HG03196 (cell line): ENCODE measurements at regions not wholly inside any gene's neighbourhood (a gene's known extent, or its start where the extent isn't known, plus 50 kb on each side); places are given as distances from the start of the nearest gene placed in this dataset.
"Not testable (repeated sequence)": the region's sequence is repeated elsewhere in the genome, so short reads cannot be mapped to it uniquely, and the experiment has no call there.

Experiments
- ATAC-seq: cut with Tn5 transposase; IDR thresholded peaks from one replicate; pipeline ENCODE4 v1.9.1; 2021; ENCODE audit not compliant: unreplicated experiment

DNA sequence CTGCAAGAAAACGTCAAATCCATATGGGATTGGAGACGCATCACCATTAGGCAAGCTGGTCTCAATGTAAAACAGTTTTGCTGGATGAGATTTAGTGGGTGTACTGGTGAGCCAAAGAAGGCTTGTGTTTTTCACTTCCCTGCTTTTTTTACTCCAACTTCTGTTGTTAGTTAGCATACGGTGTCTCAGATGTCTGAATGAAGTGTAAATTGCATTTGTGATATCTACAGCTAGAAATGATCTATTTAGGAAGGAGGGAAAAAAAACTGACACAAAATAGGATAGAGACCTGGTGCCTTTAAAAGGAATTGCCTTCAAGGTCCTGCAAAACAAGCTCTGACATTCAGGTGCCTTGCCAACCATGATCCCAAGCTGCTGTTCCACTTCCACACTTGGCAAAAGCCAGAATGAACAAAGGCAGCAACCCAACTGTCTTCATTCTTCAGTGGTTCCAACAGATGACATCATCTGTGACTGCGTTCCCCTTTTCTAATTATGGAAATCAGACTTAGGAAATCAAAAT is 104.2 kb upstream of the RAI14 start:
- ATAC-seq = no peak

DNA sequence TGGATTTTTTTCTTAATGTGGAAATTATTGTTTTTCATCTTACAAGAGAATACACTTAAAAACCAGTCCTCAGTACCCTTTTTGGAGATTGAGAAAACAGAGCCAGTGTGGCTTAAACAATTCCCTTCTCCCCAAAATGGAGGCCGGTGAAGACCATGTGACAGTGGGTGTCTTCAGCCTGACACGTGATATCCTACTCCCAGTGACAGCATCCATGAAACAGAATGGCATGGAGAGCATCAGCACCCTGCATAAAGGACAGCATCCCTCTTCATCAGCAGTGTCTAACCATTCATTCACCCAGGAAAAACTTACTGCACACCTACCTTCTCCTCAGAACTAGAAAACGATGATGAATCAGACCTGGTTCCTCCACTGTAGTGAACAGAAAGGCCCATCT is 103.4 kb upstream of the RAI14 start:
- ATAC-seq = no peak

DNA sequence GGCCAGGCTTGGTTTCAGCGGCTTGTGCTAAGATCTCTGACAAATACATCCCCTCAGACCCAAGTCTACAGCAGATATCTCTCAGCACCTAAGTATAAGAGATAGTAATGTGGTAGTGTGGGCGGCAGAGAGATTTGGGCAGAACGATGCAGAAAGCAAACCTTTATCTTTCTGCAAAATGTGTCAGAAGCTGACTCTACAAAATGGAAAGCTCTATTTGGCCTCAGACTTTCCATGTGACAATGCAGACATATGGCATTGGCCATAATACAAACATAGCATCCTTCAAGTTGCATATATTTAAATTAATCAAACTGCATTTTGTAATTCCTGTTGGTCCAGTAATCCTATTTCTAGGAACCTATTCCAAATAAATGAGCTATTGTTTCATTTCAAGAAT is 102.5 kb upstream of the RAI14 start:
- no peak for ATAC-seq

DNA sequence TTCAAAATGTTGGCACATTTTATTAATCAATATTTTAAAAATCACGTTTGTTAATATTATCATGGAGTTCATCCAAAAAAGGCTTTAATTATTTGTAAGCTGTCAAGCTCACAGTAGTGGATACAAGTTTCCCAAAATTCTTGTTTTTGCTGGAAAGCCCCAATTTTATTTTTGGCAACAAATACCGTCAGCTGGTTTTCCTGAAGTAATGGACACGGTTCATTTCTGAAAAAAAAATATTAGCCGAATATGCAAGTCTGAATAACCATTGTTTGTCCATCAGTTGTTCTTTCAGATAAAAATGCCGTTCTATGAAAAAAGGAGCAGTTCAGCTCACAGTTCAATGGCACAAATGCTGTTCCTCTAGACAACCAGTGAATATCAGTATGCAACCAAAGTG is 101.5 kb upstream of the RAI14 start:
- no peak for ATAC-seq

DNA sequence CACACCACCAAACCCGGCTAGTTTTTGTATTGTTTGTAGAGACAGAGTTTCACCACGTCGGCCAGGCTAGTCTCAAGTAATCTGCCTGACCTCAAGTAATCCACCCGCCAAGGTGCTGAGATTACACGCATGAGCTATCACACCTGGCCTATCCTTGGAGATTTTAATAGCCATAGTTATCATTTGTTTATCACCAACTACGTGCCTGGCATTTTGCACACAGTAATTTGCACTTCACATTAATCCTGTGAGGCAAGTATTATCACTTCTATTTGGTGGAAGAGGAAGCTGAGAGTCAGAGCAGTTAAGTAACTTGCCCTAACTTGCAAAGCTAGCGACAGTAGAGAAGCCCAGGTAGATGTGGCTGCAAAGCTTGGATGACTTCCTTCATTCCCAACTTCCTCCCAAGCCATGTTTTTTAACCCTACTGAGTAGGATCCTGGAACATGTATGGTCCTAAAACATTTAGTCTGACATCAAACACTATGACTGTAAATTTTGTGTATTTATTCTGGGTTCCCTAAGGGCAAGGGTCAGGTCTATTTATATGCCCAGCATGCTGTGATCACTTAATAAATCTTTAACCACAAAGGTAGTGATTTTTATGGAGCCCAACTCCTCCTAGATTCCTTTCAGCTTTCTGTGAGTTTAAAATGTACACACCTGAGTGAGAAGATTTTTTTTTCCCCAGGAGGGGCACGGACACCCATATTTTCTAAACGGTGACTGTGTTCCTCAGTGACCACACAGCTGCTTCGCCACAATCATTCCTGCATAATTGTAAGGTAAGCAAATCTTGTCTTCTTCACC is 100.2 kb upstream of the RAI14 start:
- no peak for ATAC-seq

DNA sequence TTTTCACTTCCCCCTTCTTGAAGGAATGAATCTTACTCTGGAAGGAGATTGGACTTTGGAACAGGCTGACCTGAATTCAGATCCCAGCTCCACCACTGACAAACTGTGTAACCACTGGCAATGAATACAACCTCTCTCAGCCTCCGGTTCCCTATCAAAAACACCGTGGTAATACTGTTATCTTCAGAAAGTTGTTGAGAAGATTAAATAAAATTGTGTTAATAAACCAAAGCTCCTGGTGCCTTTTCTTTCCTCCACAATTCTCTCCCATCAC is 99.7 kb upstream of the RAI14 start:
- no peak for ATAC-seq

DNA sequence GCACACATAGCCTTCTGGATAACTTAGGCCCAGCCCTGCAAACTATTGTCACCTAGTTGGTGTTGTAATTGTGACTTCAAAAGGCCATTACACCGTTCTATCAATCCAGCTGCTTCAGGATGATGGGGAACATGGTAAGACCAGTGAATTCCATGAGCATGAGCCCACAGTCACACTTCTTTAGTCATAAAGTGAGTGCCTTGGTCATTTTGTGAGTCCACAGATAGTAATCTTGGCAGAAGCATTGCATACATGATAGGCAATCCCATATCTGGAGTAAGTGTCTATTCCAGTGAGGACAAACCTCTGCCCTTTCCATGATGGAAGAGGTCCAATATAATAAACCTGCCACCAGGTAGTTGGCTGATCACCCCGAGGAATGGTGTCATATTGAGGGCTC is 94.5 kb upstream of the RAI14 start:
- not testable (repeated sequence) for ATAC-seq

DNA sequence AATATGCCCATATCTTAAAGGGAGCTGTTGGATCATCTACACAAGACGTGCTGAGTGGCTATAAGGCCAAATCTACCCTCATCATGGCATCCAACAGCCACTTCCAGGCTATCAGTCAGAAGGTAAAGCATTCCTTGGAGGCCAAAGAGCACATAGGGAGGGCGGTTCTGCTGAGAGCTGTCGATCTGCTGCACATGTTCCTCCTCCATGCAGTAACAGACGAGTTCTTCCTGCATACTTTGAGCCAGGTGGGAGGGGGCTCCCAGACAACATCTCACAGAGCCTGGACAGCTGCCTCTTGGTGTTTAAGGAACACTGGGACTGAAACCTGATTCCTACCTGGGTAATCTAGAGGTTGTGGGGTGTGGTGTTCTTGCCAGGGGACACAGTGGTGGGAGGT is 93.3 kb upstream of the RAI14 start:
- no peak for ATAC-seq

DNA sequence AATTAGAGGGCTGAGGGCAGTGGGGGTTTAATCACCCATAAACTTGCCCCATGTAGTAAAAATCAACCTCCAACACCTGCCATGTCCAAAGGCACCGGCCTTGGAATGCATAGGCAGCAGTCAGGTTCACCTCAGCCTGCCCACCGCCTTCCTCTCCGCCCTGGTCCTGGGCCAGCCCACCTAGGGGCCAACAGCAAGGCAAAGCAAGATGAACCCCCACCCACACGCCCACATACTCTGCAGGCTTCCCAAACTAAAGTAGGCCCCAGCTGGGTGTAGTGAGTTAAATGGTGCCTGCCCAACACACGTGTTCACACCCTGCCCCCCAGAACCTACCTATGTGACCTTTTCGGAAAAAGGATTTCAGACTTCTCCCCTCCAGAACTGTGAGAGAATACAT is 92.9 kb upstream of the RAI14 start:
- no peak for ATAC-seq

DNA sequence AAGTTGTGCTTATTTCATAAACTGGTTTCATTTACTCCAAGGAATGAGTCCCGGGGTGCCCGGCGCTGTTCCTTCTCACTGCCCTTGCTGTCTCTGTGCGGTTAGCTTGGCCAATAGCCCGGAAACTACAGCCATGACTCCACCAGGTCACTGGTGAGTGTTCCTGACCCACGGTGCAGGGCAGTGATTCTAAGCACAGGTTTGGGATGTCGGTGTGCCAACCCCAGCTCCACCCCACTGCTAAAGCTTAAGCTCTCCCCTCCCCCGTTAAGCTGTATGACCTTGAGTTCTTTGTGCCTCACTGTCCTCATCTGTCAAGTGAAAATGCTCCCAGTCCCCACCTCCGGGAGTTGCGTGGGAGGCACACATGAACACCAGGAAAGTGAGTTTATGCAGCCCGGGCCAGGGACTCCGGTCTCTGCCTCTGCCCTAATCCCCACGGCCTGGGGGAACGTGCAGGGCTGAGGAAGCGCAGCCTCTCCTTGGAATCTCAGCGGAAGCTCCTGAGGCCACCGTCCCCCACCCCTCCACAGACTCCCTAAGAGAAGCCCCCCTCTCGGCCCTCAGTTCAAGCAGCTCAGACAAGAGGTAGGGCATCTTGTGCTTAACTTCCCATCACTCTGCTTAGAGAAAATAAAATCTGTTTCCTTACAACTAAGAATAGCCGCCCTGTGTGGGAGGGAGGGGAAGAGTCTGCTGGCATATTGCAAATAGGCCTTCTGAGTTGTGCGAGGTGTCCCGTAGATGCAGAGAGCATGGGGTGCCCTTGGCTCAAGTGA is 92.0 kb upstream of the RAI14 start:
- no peak for ATAC-seq

DNA sequence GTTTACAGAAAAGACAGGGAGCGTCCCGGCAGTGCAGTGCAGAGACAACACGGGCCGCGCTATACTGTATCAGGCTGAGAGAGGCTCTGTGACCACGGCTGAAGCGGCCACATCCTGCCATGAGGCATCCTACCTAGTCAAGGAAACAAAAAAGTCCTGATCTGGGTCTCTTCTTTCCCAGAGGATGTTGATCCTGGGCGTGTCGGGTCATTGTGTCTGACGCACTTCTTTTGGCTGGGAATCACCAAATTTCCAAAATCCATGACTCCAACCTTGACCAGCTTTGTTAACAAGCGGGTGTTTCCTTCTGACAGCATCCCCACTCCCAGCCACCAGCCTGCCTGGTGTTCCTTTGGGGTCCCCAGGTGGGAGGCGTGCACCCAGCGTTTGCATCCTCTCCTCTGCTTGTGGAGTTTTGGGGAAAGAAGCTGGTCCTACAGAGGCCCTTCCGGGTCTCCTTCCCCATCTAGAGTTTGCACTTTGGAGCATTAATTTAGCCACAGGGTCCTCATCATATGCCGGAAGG is 91.4 kb upstream of the RAI14 start:
- ATAC-seq = no peak

DNA sequence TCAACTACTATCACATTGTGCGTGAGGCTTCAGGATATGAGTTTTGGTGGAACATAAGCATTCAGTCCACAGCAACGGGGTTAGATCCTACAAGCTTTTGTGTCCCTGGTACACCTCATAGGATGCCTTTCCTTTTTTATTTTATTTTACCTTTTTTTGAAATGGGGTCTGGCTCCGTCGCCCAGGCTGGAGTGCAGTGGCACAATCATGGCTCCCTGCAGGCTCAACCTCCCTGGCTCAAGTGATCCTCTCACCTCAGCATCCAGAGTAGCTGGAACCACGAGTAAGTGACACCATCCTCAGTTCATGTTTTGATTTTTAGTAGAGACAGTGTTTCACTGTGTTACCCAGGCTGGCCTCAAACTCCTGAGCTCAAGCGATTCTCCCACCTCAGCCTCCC is 86.0 kb upstream of the RAI14 start:
- ATAC-seq = no peak

DNA sequence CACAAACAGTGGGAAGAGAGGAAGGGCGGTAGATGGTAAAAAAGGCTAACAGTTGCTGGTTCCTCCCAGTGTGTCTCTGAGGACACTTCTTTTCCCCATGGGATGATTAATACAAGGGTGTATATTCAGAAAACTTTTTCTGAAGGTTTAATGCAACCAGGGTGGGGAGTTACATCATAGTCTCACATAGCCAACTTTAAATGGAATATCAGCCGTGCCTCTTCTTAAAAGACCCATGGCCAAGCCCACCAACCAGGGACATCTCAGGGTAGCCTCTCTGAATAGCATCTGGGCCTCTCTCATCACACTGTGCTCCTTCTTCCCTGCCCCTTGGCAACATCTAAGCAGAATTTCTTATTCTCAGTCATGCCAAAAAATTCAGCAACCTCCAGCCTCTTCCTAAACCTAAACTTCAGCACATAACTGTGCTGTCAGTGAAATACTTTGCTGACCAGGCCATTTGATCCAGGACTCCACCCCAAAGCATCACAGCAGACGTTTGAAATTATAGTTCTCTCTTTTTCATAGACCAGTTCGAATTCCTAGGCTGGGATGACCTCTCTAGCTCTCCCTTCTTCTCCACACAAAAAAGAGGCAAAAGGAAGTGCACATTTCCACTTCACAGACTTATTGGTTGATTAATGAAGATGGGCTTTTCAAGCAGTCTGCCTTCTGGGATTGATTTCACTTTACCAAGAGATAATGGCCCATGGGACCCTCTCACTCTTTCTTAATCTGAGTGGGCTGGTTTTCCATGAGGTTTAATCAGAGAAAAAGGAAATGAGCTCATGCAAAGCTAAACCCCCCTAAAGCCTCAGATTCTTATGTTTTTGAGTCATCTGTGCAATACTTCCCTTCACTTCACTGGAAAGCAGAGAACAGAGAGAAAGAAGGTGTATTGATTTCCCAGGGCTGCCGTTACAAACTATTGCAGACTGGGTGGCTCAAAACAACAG is 85.1 kb upstream of the RAI14 start:
- ATAC-seq = no peak

DNA sequence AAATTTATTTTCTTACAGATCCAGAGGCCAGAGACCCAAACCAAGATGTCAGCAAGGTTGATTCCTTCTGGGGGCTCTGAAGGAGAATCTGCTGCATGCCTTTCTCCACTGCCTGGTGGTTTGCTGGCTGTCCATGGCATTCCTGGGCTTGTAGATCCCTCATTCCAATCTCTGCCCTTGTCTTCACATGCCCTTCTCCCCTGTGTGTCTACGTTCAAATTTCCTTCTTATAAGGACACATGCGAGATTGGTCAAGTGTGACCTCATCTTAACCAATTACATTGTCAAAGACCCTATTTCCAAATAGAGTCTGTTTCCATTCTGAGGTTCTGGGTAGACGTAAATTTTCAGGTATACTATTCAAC is 84.5 kb upstream of the RAI14 start:
- ATAC-seq = no peak

DNA sequence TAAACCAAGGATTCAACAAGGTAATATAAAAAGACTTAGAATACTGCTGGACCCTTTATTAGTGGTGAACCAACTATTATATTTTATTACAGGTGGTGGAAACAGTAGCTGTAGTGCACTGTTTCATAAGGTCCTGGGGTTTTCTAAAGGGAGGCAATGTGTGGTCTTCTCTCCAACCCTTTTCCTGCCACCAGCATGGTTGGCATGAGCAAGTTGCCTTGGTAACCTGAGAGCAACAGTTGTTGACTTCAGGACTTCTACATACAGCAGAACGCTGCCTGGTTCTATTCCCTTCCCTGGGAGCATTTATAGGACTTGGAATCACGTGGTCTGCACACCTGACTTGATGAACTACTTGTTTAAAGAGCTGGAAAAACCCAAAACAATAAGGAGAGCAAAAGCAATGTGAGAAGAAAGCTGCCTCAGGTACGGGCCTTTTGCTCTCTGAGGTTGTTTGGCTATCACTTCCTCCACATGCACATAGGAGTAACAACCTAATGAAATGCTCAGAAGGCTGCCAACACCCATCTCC is 81.1 kb upstream of the RAI14 start:
- no peak for ATAC-seq

DNA sequence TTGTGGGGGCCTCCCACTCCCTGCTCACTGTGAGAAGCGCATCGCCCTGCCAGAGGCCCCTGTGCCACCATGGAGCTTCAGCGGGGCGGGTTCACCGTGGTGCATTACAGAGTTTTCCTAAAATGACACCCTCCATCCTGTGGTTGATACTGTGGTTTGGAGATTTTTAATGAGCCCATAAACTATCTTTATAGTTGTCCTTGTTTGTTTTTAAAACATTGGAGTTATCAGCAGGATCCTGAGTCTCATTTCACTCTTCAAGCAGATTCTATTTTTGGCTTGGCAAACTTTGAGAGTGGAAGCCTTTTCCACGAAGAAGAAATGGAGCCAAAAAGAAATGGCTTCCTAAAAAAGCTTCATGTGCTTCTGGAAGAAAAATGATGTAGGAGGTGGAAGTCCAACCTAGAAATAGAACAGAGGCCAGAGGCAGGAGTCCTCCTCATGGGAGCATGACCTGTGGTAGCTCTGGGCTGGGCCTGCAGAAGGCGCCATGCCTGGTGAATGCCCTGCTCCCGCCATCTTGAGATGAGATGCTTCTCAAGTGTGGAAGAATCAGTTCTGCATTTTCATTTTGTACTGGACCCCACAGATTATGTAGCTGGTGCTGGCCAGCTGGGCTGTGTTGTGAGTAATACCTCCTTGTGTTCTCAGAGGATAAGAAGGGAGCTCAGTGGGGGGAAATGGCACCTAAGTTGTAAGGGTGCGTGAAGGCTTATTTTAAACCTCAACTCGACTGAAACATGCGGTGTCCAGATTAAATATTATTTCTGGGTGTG is 79.0 kb upstream of the RAI14 start:
- no peak for ATAC-seq

DNA sequence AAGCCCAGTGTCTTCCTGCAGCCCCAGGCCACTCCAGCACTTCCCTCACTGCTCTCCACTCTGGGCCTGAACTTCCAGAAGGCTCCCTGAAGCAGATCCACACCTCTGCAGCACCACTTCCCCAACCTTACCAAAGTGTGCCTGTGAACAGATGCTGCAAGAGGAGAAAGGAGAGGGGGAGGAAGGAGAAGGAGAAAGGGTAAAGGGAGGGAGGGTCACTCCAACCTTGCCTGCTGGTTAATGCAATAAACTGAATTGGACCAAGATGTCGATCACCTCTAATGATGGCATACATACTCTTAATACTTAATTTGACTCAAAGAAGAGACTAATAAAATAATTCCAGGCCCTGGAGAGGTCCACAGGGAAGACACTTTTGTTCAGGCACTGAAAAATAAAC is 77.2 kb upstream of the RAI14 start:
- no peak for ATAC-seq

DNA sequence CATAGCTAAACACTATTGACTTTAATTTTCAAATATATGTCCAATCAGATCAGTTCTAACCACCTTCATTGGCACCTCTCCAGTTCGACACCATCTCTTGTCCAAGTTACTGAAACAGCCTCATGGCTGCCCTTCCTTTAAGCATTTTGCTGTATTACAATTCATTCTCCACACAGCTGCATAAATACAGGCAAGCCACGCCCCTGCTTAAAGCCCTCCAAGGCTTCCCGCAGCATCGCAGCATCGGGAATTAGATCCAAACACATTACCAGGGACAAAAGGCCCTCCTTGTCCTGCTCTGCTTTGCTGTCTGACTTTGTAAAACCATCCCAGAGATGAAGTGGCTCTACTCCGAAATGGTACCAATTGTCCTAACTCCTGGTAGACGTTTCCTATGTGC is 75.1 kb upstream of the RAI14 start:
- ATAC-seq = no peak

DNA sequence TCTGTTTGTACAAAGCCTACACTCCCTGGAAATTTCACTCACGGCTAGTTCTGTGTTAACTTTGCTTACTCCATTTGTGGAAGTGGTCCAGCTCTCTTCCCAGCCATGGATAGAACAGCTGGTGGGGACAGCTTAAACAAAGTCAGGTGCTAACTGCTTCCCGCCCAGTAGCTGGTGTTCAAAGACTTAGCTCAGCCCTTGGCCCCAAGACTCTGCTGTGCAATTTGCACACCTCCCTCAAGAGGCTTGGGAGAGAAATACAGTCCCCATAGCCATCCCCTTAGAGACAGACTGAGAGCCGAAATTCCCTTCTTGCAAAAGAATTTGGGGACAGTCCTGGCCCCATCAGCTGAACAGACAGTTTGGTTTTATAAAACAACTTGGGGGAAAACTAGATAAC is 73.8 kb upstream of the RAI14 start:
- no peak for ATAC-seq

DNA sequence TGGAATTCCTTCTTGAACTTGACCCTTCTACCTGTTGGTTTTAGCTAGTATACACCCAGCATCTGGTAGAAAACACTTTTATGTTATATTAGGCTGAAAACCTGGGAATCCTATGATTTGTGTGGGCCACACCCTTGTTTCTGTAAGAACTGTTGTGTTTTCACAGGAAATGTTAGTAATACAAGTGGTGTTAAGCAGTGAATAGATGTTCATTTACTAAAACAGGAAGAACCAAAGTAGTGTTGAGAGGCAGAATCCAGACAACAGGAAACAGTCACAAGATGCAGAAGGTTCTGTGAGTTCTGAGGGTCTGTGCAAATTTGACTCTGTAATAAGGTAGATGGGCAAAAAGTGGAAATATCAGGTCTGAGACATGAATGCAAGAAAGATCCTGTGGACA is 73.0 kb upstream of the RAI14 start:
- no peak for ATAC-seq
